NCI-H526 treated with DMSO at 0.1 percent for 48 hours (cell line): ENCODE measurements at regions not wholly inside any gene's neighbourhood (a gene's known extent, or its start where the extent isn't known, plus 50 kb on each side); places are given as distances from the start of the nearest gene placed in this dataset.

Experiments used
- DNase-seq: peaks from one replicate; lab custom pipeline; 2025; lab: John Stamatoyannopoulos, UW

DNA sequence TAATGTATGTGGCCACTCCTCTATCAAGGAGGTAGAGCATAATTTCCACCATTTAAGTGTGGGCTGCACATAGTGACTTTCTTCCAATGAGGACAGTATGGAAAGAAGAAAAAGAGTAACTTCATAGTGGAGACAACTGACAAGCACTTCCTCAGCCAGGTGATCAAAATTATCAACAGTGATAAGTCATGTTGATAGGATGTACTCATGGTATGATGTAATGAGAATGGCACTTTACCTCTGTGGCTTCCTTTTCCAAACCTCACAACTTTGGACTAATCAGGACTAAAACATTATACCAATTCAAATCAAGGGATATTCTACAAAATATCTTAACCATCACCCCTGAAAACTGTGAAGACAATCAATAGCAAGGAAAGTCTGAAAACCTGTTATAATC is 302.3 kb upstream of the CITED2 start:
- no peak for DNase-seq

DNA sequence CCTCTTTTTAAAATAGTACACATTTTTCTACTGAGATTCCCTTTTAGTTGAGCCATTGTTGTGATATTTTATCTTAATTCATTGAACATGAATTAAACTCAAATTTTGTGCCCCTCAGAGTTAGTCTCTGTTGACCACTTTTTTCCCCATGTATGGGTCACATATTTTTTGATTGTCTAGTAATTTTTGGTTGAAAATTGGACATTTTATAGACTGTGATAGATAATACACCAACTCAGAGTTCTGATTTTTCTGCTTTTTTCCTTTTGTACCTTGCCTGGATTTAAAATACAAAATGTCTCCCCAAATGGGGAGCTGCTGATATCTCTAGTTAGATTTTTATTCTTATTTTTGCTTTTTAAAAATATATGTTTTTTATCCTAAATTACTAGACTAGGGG is 291.8 kb upstream of the CITED2 start:
- DNase-seq, result no peak

DNA sequence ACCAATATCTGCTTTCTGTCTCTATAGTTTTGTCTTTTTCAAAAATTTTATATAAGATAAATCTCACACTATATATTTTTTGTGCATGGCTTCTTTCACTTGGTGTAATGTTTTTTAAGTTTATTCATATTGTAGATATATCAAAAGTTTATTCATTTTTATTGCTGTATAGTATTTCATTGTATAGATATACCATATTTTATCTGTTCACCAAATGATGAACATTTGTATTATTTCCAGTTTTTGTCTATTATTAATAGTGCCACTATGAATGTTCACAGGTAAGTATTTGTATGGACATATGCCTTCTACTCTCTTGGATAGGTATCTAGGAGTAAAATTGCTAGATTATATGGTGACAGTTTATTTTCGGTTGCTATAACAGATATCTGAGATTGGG is 289.5 kb upstream of the CITED2 start:
- DNase-seq, result no peak

DNA sequence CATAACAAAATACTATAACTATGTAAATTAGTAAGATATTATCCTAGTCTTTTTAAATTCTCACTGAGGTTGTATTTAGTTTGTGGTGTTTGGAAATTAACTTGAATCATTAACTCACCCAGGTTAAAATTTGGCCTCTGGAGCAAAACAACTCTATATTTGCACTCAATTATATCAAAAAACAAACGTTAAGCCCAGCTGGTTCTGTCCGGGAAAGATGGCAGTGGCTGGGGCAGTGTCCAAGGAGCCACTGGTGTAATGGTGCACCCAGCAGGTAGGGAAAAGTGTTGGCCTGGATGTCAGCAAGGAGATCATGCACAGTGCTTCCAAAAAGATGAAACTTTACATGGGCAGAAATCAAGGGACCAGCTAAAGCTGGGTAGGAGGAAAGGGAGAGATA is 285.3 kb upstream of the CITED2 start:
- DNase-seq, result no peak

DNA sequence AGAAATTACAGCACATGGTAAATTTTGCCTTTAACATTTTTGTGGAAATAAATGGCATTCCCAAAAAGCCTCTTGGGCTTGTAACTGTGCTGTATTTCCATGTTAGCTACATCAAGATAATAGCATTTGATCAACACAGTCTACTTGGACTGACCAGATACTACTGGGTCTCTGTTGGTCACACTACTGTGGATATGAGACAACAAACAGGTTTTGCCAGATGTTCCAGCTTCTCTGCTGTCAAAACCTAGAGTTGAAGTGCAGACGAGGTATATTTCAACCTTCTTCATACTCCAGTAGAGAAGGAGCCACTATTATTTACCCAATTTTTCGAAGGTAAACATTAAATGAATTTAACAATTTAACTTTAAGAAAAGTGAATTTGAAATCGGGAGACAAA is 284.7 kb upstream of the CITED2 start:
- no peak for DNase-seq

DNA sequence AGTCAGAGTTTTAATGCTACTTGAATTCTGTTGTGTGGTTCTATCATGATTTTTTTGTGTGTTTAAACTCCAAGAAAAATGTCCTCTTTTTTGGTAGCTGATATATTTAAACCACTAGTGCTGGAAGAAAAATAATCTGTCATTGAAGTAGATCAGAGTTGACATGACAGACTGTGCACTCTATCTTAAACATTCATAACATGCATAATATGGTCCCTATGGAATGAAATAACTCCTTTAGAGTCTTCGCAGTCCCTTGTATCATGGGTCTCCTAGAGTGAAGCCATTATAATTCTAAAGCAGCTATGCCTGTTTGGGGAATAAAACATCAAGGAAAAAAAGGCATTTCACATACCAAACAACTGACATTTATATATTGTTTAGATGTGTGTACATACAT is 282.7 kb upstream of the CITED2 start:
- no peak for DNase-seq

- DNase-seq, result peak; percentile 90
Observed at GRCh38 chr6:139655783-139656705, 281.6 kb upstream of the CITED2 start.

- DNase-seq, result no peak
Observed at GRCh38 chr6:139654888-139655782, 280.7 kb upstream of the CITED2 start.

- DNase-seq, result no peak
Observed at GRCh38 chr6:139654309-139654708, 279.9 kb upstream of the CITED2 start.

- no peak for DNase-seq
Observed at GRCh38 chr6:139653111-139653510, 278.7 kb upstream of the CITED2 start.

DNA sequence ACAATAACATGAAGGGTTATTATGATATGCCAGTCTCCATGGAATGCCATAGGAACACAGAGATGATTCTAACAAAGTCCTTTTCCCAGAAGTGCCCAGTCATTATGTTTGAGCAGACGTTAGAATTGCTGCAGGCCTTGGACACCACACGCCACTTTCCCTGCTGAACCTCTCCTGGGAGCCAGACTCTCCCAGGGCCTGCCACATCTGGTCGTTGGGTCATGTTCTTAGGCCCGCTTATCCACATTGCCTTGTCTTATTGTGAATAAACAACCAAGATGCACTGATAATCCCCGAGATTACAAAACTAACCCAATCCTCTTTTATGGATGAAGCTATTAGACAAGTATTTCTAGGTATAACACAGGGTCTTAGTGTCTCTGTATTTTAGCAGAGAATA is 276.5 kb upstream of the CITED2 start:
- no peak for DNase-seq

- DNase-seq, result no peak
Observed at GRCh38 chr6:139649732-139650131, 275.3 kb upstream of the CITED2 start.

DNA sequence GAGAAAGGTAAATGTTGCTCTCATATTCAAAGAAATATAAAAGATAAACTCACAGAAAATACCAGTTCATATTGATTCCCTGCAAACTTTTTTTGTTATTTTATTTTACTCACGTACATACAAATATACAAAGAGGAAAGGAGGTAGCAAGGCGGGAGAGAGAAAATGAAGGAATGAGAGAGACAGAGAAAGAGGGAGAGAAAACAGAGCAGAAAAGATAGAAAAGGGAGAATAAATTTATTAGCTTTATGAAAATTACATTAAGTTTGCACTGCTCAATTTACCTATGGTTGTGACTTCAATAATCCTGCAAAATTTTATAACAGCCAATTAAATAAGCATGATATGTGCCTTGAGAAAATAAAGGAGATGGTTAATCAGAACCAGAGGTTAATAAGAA is 274.7 kb upstream of the CITED2 start:
- no peak for DNase-seq

DNA sequence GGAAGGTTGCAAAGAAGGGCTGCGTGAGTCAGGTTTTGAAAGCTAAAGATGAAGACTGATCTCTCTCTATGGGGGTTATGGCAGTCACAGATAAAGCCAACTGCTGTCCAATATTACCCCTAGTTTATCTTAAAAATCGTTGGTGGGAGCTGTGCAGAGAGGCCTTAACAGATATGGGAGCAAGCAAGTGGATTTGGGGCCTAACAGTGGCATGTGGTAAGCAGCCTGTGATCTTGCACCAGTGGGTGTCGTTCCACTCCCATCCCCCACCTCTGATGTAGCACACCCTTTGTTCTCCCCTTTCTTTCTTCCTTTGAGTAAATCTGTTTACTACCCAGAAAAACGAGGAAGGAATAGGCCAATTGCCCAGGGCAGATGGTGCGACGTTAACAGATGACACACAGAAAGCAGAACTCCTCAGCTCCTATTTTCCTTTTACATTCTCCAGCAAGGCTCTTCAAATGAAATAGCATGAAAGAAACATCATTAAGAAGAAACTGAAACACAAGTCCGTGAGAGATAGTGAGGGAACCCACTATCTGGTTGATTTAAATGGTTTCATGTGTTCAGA is 274.1 kb upstream of the CITED2 start:
- no peak for DNase-seq

- DNase-seq, result no peak
Observed at GRCh38 chr6:139647841-139648240, 273.4 kb upstream of the CITED2 start.

DNA sequence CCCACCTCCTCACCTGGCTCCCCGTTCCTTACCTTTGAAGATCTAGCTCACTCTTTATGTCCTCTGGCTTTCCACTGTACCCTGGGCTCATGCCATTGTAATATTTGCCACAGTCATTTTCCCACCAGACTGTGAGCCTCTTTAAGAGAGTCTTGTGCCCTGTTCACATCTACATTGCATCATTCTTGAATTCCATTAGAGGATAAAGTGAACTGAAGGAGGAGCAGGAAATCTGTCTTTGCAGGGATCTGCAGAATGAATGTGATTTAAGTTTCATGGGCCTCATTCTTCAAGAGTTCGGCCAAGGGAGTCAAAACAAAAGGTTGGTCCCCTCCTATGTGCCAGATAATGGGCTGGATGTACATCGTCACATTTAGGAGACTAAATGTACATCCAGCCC is 272.6 kb upstream of the CITED2 start:
- no peak for DNase-seq

DNA sequence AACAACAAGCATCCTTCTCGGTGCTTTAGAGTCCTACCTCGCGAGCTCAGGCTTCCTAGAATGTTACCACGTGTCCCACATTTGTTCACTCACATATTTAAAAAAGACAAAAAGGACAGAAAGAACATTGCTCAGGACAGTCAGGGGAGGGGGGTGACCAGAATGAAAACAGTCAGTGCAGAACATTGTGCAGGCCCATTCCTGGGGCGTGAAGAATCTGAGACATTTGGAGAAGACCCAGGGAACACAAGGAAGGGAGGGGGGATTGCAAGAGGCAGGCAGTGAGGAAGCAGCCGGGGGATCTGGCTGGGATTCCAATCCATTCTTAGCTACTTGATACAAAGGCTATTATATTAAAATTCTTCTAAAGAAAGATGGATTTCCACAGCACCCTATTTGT is 270.4 kb upstream of the CITED2 start:
- DNase-seq, result no peak

GRCh38 chr6:139643986-139644385 is 269.5 kb upstream of the CITED2 start:
- DNase-seq, result no peak

DNA sequence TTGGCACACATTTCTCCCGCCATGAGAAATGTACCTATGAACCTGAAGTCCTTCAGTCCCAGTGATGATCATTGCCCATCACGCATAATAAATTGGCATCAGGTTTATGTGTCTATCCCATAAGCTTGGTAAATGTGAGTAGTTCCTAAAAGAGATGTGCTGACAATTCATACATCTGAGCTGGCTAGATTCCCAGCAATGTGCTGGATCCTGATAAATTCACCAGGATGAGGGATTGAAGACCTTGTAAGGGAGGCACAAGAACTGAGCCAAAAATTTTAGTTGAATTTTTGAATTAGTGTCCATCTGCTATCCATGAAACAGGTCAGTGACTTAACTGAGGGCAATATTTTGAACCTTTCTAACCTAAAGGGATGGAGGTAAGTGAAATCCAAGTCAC is 267.9 kb upstream of the CITED2 start:
- DNase-seq, result no peak

- DNase-seq, result no peak
Observed at GRCh38 chr6:139641376-139641775, 266.9 kb upstream of the CITED2 start.

GRCh38 chr6:139640921-139641320 is 266.5 kb upstream of the CITED2 start:
- DNase-seq, result no peak

DNA sequence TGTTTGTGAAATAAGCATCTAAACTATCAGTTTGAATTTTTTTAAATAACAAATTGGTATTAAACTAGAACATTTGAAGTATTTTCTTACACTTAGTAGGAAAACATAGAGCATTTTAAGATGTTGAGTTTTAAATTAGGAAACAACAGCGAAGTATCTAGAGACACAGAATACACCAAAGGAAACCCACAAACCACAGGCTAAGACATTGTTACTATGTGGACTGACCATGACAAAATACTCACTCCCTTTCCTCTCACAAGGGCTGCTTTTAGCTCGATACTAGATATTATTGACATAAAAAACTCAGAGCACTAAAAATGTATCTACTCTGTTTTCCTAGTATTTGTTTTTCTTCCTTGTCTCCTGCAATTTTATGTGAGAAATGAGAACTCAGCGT is 266.0 kb upstream of the CITED2 start:
- no peak for DNase-seq

DNA sequence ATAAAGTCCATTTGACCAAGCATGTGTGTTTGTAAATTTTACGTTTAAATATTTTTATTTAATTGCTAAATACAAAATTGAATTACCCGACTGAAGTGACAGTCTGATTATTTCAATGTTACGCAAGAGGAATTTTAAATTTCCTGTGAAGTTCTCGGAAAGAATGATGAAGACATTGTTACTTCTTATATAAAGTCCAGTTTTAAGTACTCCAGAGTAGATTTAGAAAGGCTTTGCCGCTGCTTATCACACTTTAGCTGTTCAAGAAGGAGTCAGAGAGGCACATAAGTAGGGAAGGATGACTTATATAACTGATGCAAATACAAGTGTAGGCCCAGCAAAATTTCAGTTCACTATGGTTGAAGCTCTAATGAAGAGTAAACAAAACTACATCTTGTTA is 265.1 kb upstream of the CITED2 start:
- no peak for DNase-seq
